K562 (cell line): ENCODE measurements at regions not wholly inside any gene's neighbourhood (a gene's known extent, or its start where the extent isn't known, plus 50 kb on each side); places are given as distances from the start of the nearest gene placed in this dataset.

ENCODE experiments used
- ATAC-seq: fragments of 200-7000 bp; cut with Tn5 transposase; 3 replicates; pipeline ENCODE4 v1.9.1; 2020; ENCODE audit warnings: moderate library complexity
- BruUV-seq: library from RNA; stranded (reverse); fragments of 400-500 nt; replicated peaks from 2 replicates; lab custom pipeline; 2021; lab: Mats Ljungman, UMichigan
- CTCF ChIA-PET: fragments of 300-600 bp; formaldehyde crosslinking; extraction: SDS; loops from one replicate; lab custom pipeline; 2021; ENCODE audit warnings: low intra/inter-chr PET ratio; lab: Yijun Ruan, JAX
- POLR2A ChIA-PET: fragments of 300-600, 350-650 bp; sonication (Branson Sonifier 250); formaldehyde crosslinking; extraction: SDS; loops from one replicate; lab custom pipeline; 2021; ENCODE audit warnings: antibody characterized with exemption, inconsistent platforms; lab: Yijun Ruan, JAX
- DNase-seq, 4 experiments: peaks; one replicate each; pipeline versions ENCODE4 v3.0.0 to v3.0.0-alpha.2; 2011 to 2018; ENCODE audit warnings: low spot score in 3 of 4, mixed read lengths in 3 of 4; ENCODE audit errors: extremely low read depth in 1 of 4
- FAIRE-seq: peaks from 2 replicates; lab custom pipeline; 2011; peaks lifted over from hg19 to GRCh38; lab: Jason Lieb, UNC
- H2AFZ ChIP-seq: 2 replicates; pipeline ENCODE4 v1.6.0; 2011; ENCODE audit warnings: low read depth, low read length, control low read depth, inconsistent platforms
- H3K27ac ChIP-seq: fragments of 200-600 bp; 3 replicates; pipeline ENCODE4 v1.8.0; 2011; ENCODE audit warnings: low read depth, mild to moderate bottlenecking, control low read depth, inconsistent platforms, low read length, moderate library complexity, mixed read lengths; ENCODE audit errors: extremely low read depth
- H3K27me3 ChIP-seq, 2 experiments: fragments of 300-600 bp in 1 of 2; 2 replicates in 1 of 2; 3 replicates in 1 of 2; pipeline versions ENCODE4 v1.6.0 to v1.8.0; 2011; ENCODE audit warnings: inconsistent platforms in 2 of 2, low read length in 2 of 2, mild to moderate bottlenecking in 1 of 2, mixed read lengths in 1 of 2, moderate library complexity in 1 of 2; ENCODE audit not compliant: control insufficient read depth in 2 of 2, insufficient read depth in 2 of 2
- H3K36me3 ChIP-seq: fragments of 300-600 bp; 3 replicates; pipeline ENCODE4 v1.8.0; 2011; ENCODE audit warnings: mild to moderate bottlenecking, low read length, inconsistent platforms; ENCODE audit not compliant: control insufficient read depth, insufficient read depth
- H3K4me1 ChIP-seq, 2 experiments: fragments of 200-600 bp in 1 of 2; replicated peaks in 1 of 2; 2 replicates in 1 of 2; 3 replicates in 1 of 2; pipeline versions ENCODE4 v1.5.1 to v1.8.0; 2011; ENCODE audit warnings: inconsistent platforms in 2 of 2, low read length in 2 of 2, mild to moderate bottlenecking in 1 of 2, mixed read lengths in 1 of 2, moderate library complexity in 1 of 2; ENCODE audit not compliant: control insufficient read depth in 2 of 2, insufficient read depth in 2 of 2
- H3K4me2 ChIP-seq: 2 replicates; pipeline ENCODE4 v1.6.1; 2011; ENCODE audit warnings: low read length, control low read depth, inconsistent platforms, mixed read lengths; ENCODE audit not compliant: insufficient read depth
- H3K4me3 ChIP-seq: fragments of 200-600 bp; sonication (generic), shearing (Covaris generic); 2 replicates; pipeline ENCODE4 v1.5.1; 2016; ENCODE audit warnings: control low read depth, inconsistent platforms
- H3K79me2 ChIP-seq: fragments of 200-600 bp; 3 replicates; pipeline ENCODE4 v1.8.0; 2011; ENCODE audit warnings: low read length, inconsistent platforms; ENCODE audit not compliant: control insufficient read depth, insufficient read depth
- H3K9ac ChIP-seq, 2 experiments: 2 replicates each; pipeline versions ENCODE4 v1.6.0 to v1.6.1; 2011; ENCODE audit warnings: low read depth in 2 of 2, low read length in 2 of 2, control low read depth in 1 of 2, inconsistent platforms in 1 of 2, mild to moderate bottlenecking in 1 of 2, mixed read lengths in 1 of 2; ENCODE audit not compliant: insufficient read depth in 1 of 2
- H3K9me1 ChIP-seq: one replicate; pipeline ENCODE4 v1.6.0; 2011; ENCODE audit warnings: inconsistent platforms, mild to moderate bottlenecking, low read length, moderate library complexity; ENCODE audit not compliant: control insufficient read depth, insufficient read depth
- H3K9me3 ChIP-seq: replicated peaks from 2 replicates; pipeline ENCODE4 v1.5.1; 2011; ENCODE audit warnings: low read depth, low read length, inconsistent platforms; ENCODE audit not compliant: control insufficient read depth, insufficient read depth
- H4K20me1 ChIP-seq: replicated peaks from 2 replicates; pipeline ENCODE4 v1.6.1; 2011; ENCODE audit warnings: low read length, inconsistent platforms, mixed read lengths; ENCODE audit not compliant: control insufficient read depth, insufficient read depth
- ATF7 ChIP-seq: fragments of 450-650 bp; IDR thresholded peaks from 2 replicates; pipeline ENCODE4 v1.7.1; 2014; ENCODE audit warnings: mild to moderate bottlenecking, moderate library complexity
- CBX1 ChIP-seq: sonication (generic); IDR thresholded peaks from 2 replicates; pipeline ENCODE4 v1.6.1; 2016; ENCODE audit warnings: antibody characterized with exemption, low read depth, mild to moderate bottlenecking
- CBX5 ChIP-seq: IDR thresholded peaks from 2 replicates; pipeline ENCODE4 v1.6.1; 2014; ENCODE audit warnings: low read depth, borderline replicate concordance
- CHAMP1 ChIP-seq: fragments of 450-650 bp; IDR thresholded peaks from 2 replicates; pipeline ENCODE4 v1.6.1; 2016; ENCODE audit warnings: mild to moderate bottlenecking
- CHCHD3 ChIP-seq: fragments of 250-450 bp; sonication (Bioruptor Pico); IDR thresholded peaks from 2 replicates; pipeline ENCODE4 v2.1.2; 2022; ENCODE audit warnings: mild to moderate bottlenecking
- E4F1 ChIP-seq: fragments of 250-450 bp; sonication (Bioruptor Pico); IDR thresholded peaks from 2 replicates; pipeline ENCODE4 v1.5.0; 2021; ENCODE audit warnings: mild to moderate bottlenecking, borderline replicate concordance
- MEF2A ChIP-seq: IDR thresholded peaks from 2 replicates; pipeline ENCODE4 v1.6.1; 2011; ENCODE audit warnings: low read depth, mild to moderate bottlenecking, low read length, moderate library complexity; ENCODE audit not compliant: control insufficient read depth
- MYC ChIP-seq, 2 experiments: fragments of 250-450 bp in 1 of 2; sonication (Bioruptor Pico) in 1 of 2; IDR thresholded peaks; 2 replicates each; pipeline versions ENCODE4 v1.5.1 to v1.6.1; 2012 to 2021; ENCODE audit warnings: low read depth in 2 of 2, borderline replicate concordance in 1 of 2, improper control_type of control experiment in 1 of 2, low read length in 1 of 2, mild to moderate bottlenecking in 1 of 2, moderate library complexity in 1 of 2
- NFIX ChIP-seq: fragments of 250-450 bp; sonication (Bioruptor Pico); IDR thresholded peaks from 2 replicates; pipeline ENCODE4 v1.4.0; 2020; ENCODE audit warnings: low read depth, mild to moderate bottlenecking, moderate library complexity
- PHB2 ChIP-seq: fragments of 450-650 bp; IDR thresholded peaks from 2 replicates; pipeline ENCODE4 v1.6.1; 2017; ENCODE audit warnings: low read depth
- ZBTB8A ChIP-seq: fragments of 450-650 bp; IDR thresholded peaks from 2 replicates; pipeline ENCODE4 v1.6.1; 2018; ENCODE audit warnings: mild to moderate bottlenecking, moderate library complexity; ENCODE audit not compliant: partially characterized antibody
- ZNF146 ChIP-seq: IDR thresholded peaks from one replicate; pipeline ENCODE4 v1.6.1; 2018; ENCODE audit warnings: missing compliant biosample characterization; ENCODE audit not compliant: unreplicated experiment
- ZNF609 ChIP-seq: sonication (generic); formaldehyde crosslinking; IDR thresholded peaks from 2 replicates; pipeline ENCODE4 v1.8.1; 2023; ENCODE audit warnings: missing genetic modification reagents, mild to moderate bottlenecking, borderline replicate concordance
- WGBS: fragments of 100-300 bp; shearing (Covaris generic); methylation state at CpG from one replicate; pipeline ENCODE4 v1.1.6; 2016; ENCODE audit warnings: low coverage, mixed read lengths; ENCODE audit not compliant: insufficient coverage; ENCODE audit errors: missing lambda C conversion rate; 5-methylcytosine and 5-hydroxymethylcytosine counted together
- in situ Hi-C: fragments of 300-500 bp; cut with MboI; formaldehyde crosslinking; loops from 4 replicates; pipeline ENCODE4 v1.15.0; 2018; ENCODE audit warnings: inconsistent platforms, mixed read lengths
- intact Hi-C: fragments of 100-400 bp; cut with micrococcal nuclease; formaldehyde crosslinking; loops from 2 replicates; pipeline ENCODE4 v1.14.2; 2022

DNA sequence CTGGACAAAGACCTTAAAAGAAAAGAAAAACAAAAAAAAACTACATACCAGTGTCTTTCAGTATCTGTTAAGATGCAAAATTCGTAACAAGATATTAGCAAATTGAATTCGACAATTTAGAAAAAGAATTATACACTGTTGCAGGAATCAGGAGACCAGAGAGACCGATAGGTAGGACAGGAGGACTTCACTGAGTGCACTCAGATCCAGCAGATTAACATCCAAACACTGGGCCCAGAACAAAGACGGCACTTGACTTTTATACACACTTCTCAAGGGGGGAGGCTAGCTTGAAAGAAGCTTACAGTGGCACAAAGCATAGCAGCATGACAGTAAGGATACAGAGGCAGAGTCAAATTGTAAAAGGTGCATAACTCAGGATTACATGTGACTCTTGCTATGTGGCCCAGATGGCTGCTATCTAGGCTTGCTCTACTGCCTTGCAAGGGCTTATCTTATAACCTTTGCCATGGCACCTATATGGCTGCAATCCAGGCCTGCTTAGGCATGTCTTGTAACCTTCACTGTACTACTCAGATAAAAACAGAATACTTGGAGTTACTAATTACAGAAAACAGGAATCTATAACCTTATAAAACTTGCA, 507.3 kb upstream of the LRRTM4 start:
- Histone ChIP-seq H3K36me3 (no peaks in the 10 kb centered on the region), H4K20me1 (no peaks in the 10 kb centered on the region), H3K27ac (no peak overlapping the region), H2AFZ (no peak overlapping the region), H3K4me2 (no peak overlapping the region), H3K4me1 (no peaks in the 10 kb centered on the region), H3K9ac (no peak overlapping the region), H3K79me2 (no peaks in the 10 kb centered on the region), H3K4me3 (no peak overlapping the region), H3K27me3 (no peaks in the 10 kb centered on the region), H3K9me1 (no peaks in the 10 kb centered on the region), H3K9me3 (no peaks in the 10 kb centered on the region; the same call in 1 of the 2 replicates)
- CTCF ChIA-PET: no interaction called here
- no peak for ATAC-seq
- peak in 1 of 4 experiments; percentile 3 for DNase-seq
- in situ Hi-C loops: no loop called here
- WGBS: 6% methylated on average over 4 of the region's 4 CpGs
- no peak for FAIRE-seq
- POLR2A ChIA-PET: no interaction called here
- no TSS peak for BruUV-seq
- intact Hi-C loops: no loop called here
- TF ChIP-seq NFIX (CRISPR knock-in tag): no peak
- no peak for TF ChIP-seq ATF7
- no peak for TF ChIP-seq ZBTB8A
- TF ChIP-seq PHB2: no peak
- no peak for TF ChIP-seq CHAMP1
- TF ChIP-seq CBX1: peak; percentile 71; the same call in 1 of the 2 replicates
- peak; percentile 91 for TF ChIP-seq CBX5
- no peak for TF ChIP-seq MYC (IDR thresholded peaks at IDR 0.05; ENCODE audit: low read depth, low read length)
- no peak for TF ChIP-seq MYC (CRISPR knock-in tag; IDR thresholded peaks at IDR 0.05; ENCODE audit: borderline replicate concordance, low read depth)
- TF ChIP-seq E4F1 (CRISPR knock-in tag): no peak
- TF ChIP-seq ZNF146 (CRISPR knock-in tag): no peak
- TF ChIP-seq ZNF609 (CRISPR knock-in tag): no peak
- TF ChIP-seq MEF2A: no peak
- no peak for TF ChIP-seq CHCHD3
